H9 (cell line): ENCODE measurements at regions not wholly inside any gene's neighbourhood (a gene's known extent, or its start where the extent isn't known, plus 50 kb on each side); places are given as distances from the start of the nearest gene placed in this dataset.

Source experiments
- DNase-seq: peaks from one replicate; pipeline ENCODE4 v3.0.0-alpha.2; 2017
- H2AFZ ChIP-seq: one replicate; pipeline ENCODE4 v1.6.1; 2013; ENCODE audit warnings: mild to moderate bottlenecking, low read length, control low read depth, moderate library complexity
- H2AK5ac ChIP-seq: 2 replicates; pipeline ENCODE4 v1.6.1; 2013; ENCODE audit warnings: low read length, control low read depth, mixed read lengths; ENCODE audit not compliant: insufficient read length
- H2BK120ac ChIP-seq: one replicate; pipeline ENCODE4 v1.6.1; 2013; ENCODE audit warnings: low read depth, mild to moderate bottlenecking, low read length, control low read depth, inconsistent platforms; ENCODE audit not compliant: poor library complexity, severe bottlenecking
- H2BK12ac ChIP-seq: 2 replicates; pipeline ENCODE4 v1.6.1; 2013; ENCODE audit warnings: low read length, control low read depth, mixed read lengths, low read depth; ENCODE audit not compliant: insufficient read length
- H2BK15ac ChIP-seq: 2 replicates; pipeline ENCODE4 v1.6.1; 2013; ENCODE audit warnings: low read depth, low read length, control low read depth
- H2BK20ac ChIP-seq: one replicate; pipeline ENCODE4 v1.6.1; 2013; ENCODE audit warnings: low read depth, mild to moderate bottlenecking, low read length, control low read depth, inconsistent platforms; ENCODE audit not compliant: poor library complexity, severe bottlenecking
- H2BK5ac ChIP-seq: 2 replicates; pipeline ENCODE4 v1.6.1; 2013; ENCODE audit warnings: low read length, control low read depth, mixed read lengths; ENCODE audit not compliant: insufficient read length
- H3K14ac ChIP-seq: 2 replicates; pipeline ENCODE4 v1.6.1; 2013; ENCODE audit warnings: low read length, control low read depth; ENCODE audit not compliant: insufficient read depth
- H3K18ac ChIP-seq: 2 replicates; pipeline ENCODE4 v1.6.1; 2013; ENCODE audit warnings: low read depth, mild to moderate bottlenecking, mixed read lengths, low read length, control low read depth; ENCODE audit not compliant: insufficient read length
- H3K23ac ChIP-seq: 2 replicates; pipeline ENCODE4 v1.6.1; 2013; ENCODE audit warnings: low read length, control low read depth, mixed read lengths, low read depth; ENCODE audit not compliant: insufficient read length
- H3K23me2 ChIP-seq: 2 replicates; pipeline ENCODE4 v1.6.1; 2013; ENCODE audit warnings: low read depth, mild to moderate bottlenecking, mixed read lengths, low read length, control low read depth; ENCODE audit not compliant: insufficient read length, poor library complexity, severe bottlenecking
- H3K27ac ChIP-seq: 2 replicates; pipeline ENCODE4 v1.5.1; 2013; ENCODE audit warnings: low read length, control low read depth, mixed read lengths, low read depth; ENCODE audit not compliant: insufficient read length
- H3K27me3 ChIP-seq: 2 replicates; pipeline ENCODE4 v1.6.1; 2013; ENCODE audit warnings: low read length, control low read depth, inconsistent platforms; ENCODE audit not compliant: insufficient read depth
- H3K4ac ChIP-seq: 2 replicates; pipeline ENCODE4 v1.6.1; 2013; ENCODE audit warnings: low read depth, mild to moderate bottlenecking, control low read depth, inconsistent platforms, low read length, moderate library complexity
- H3K4me1 ChIP-seq: 2 replicates; pipeline ENCODE4 v1.6.1; 2013; ENCODE audit warnings: low read length, control low read depth, inconsistent platforms; ENCODE audit not compliant: insufficient read depth
- H3K4me2 ChIP-seq: 2 replicates; pipeline ENCODE4 v1.6.1; 2013; ENCODE audit warnings: low read length, control low read depth, mixed read lengths; ENCODE audit not compliant: insufficient read length, insufficient read depth
- H3K56ac ChIP-seq: 2 replicates; pipeline ENCODE4 v1.6.1; 2013; ENCODE audit warnings: low read depth, mild to moderate bottlenecking, mixed read lengths, low read length, control low read depth; ENCODE audit not compliant: insufficient read length
- H3K79me1 ChIP-seq: 2 replicates; pipeline ENCODE4 v1.6.1; 2013; ENCODE audit warnings: low read depth, mild to moderate bottlenecking, moderate library complexity, low read length, control low read depth, inconsistent platforms; ENCODE audit not compliant: insufficient read depth, poor library complexity, severe bottlenecking
- H3K79me2 ChIP-seq: 2 replicates; pipeline ENCODE4 v1.6.1; 2013; ENCODE audit warnings: low read length, control low read depth, inconsistent platforms; ENCODE audit not compliant: insufficient read depth
- H3K9ac ChIP-seq: 2 replicates; pipeline ENCODE4 v1.6.1; 2013; ENCODE audit warnings: low read length, control low read depth, mixed read lengths; ENCODE audit not compliant: insufficient read length; ENCODE audit errors: extremely low read depth
- H3K9me3 ChIP-seq: one replicate; pipeline ENCODE4 v1.6.1; 2013; ENCODE audit warnings: low read depth, low read length, inconsistent platforms; ENCODE audit not compliant: control insufficient read depth
- H3T11ph ChIP-seq: one replicate; pipeline ENCODE4 v1.6.1; 2013; ENCODE audit warnings: mild to moderate bottlenecking, low read length, control low read depth, inconsistent platforms
- H4K20me1 ChIP-seq: one replicate; pipeline ENCODE4 v1.6.1; 2013; ENCODE audit not compliant: control insufficient read depth, insufficient read length, insufficient read depth
- H4K5ac ChIP-seq: 2 replicates; pipeline ENCODE4 v1.6.1; 2013; ENCODE audit warnings: low read depth, mild to moderate bottlenecking, mixed read lengths, low read length, control low read depth; ENCODE audit not compliant: insufficient read length
- H4K8ac ChIP-seq: replicated peaks from 2 replicates; pipeline ENCODE4 v1.6.1; 2013; ENCODE audit warnings: low read length, control low read depth, mixed read lengths, low read depth; ENCODE audit not compliant: insufficient read length
- H4K91ac ChIP-seq: 2 replicates; pipeline ENCODE4 v1.6.1; 2013; ENCODE audit warnings: low read depth, mild to moderate bottlenecking, moderate library complexity, mixed read lengths, low read length, control low read depth; ENCODE audit not compliant: insufficient read length
- H3K27ac Mint-ChIP-seq, 3 experiments: 2 replicates in 2 of 3; 3 replicates in 1 of 3; pipeline ENCODE4 v1.8.0; 2020 to 2021; ENCODE audit warnings: mixed read lengths in 3 of 3, mild to moderate bottlenecking in 1 of 3, moderate library complexity in 1 of 3
- H3K27me3 Mint-ChIP-seq: 2 replicates; pipeline ENCODE4 v1.8.0; 2021; ENCODE audit warnings: low read depth, mild to moderate bottlenecking, moderate library complexity, mixed read lengths
- H3K36me3 Mint-ChIP-seq, 3 experiments: 2 replicates in 2 of 3; 3 replicates in 1 of 3; pipeline ENCODE4 v1.8.0; 2020 to 2021; ENCODE audit warnings: low read depth in 3 of 3, mixed read lengths in 3 of 3; ENCODE audit not compliant: insufficient read depth in 1 of 3
- H3K4me1 Mint-ChIP-seq, 2 experiments: 2 replicates each; pipeline ENCODE4 v1.8.0; 2020; ENCODE audit warnings: mixed read lengths in 2 of 2
- H3K4me3 Mint-ChIP-seq, 2 experiments: 2 replicates in 1 of 2; 3 replicates in 1 of 2; pipeline ENCODE4 v1.8.0; 2020 to 2021; ENCODE audit warnings: mild to moderate bottlenecking in 2 of 2, mixed read lengths in 2 of 2, moderate library complexity in 1 of 2
- H3K9me3 Mint-ChIP-seq, 2 experiments: 2 replicates in 1 of 2; 3 replicates in 1 of 2; pipeline ENCODE4 v1.8.0; 2020; ENCODE audit warnings: mild to moderate bottlenecking in 2 of 2, mixed read lengths in 2 of 2, moderate library complexity in 1 of 2
- TF ChIP-seq, protein P1 (sequence below): fragments of 200-600 bp; sonication (generic); conservative IDR thresholded peaks from 3 replicates; pipeline ENCODE4 v1.8.0; 2021; ENCODE audit warnings: antibody characterized with exemption, mild to moderate bottlenecking

DNA sequence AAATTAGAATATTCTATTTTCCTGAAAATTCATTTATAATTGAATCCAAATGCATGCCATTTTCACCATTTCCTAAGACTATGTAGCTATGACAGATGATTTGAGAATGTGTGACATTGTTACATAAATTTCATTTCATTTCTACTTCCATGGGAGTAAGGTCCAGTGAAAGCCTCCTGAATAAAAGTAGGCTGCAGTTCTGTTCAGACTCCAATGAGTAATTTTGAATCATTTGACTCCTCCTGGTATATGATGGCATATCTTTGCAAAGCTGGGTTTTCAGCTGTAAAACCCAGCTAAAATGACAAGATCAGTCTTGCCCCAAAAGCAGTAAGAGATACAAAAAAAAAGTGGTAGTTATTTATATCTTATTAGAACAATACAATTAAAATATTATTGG lies 101.0 kb upstream of the DNAJC10 start:
- no peaks in the 10 kb centered on the region for H3K27me3 Mint-ChIP-seq
- H2AK5ac ChIP-seq = no peak overlapping the region

More for the DNA sequence above, 101.0 kb upstream of the DNAJC10 start:
- no peaks in the 10 kb centered on the region; a peak in 1 of 7 replicates for H3K36me3 Mint-ChIP-seq
- H3K4me1 Mint-ChIP-seq = peaks cover 4 to 10% of the 10 kb centered on the region in 2 experiments
- Histone ChIP-seq H3T11ph (no peak overlapping the region), H3K4ac (no peak overlapping the region), H3K14ac (no peak overlapping the region), H2AFZ (no peak overlapping the region), H3K27ac (no peak overlapping the region), H3K27me3 (no peaks in the 10 kb centered on the region), H3K18ac (no peak overlapping the region), H4K8ac (no peak overlapping the region), H3K56ac (no peak overlapping the region), H3K23me2 (no peaks in the 10 kb centered on the region), H2BK5ac (no peak overlapping the region), H3K23ac (no peak overlapping the region), H4K91ac (no peak overlapping the region), H3K4me2 (no peak overlapping the region), H2BK20ac (no peak overlapping the region), H3K9ac (no peak overlapping the region), H3K79me2 (no peaks in the 10 kb centered on the region), H3K79me1 (no peaks in the 10 kb centered on the region), H2BK120ac (no peak overlapping the region), H2BK12ac (no peak overlapping the region), H4K20me1 (no peaks in the 10 kb centered on the region), H4K5ac (no peak overlapping the region), H3K4me1 (no peaks in the 10 kb centered on the region), H2BK15ac (no peak overlapping the region), H3K9me3 (no peaks in the 10 kb centered on the region)
- TF ChIP-seq, protein P1, sequence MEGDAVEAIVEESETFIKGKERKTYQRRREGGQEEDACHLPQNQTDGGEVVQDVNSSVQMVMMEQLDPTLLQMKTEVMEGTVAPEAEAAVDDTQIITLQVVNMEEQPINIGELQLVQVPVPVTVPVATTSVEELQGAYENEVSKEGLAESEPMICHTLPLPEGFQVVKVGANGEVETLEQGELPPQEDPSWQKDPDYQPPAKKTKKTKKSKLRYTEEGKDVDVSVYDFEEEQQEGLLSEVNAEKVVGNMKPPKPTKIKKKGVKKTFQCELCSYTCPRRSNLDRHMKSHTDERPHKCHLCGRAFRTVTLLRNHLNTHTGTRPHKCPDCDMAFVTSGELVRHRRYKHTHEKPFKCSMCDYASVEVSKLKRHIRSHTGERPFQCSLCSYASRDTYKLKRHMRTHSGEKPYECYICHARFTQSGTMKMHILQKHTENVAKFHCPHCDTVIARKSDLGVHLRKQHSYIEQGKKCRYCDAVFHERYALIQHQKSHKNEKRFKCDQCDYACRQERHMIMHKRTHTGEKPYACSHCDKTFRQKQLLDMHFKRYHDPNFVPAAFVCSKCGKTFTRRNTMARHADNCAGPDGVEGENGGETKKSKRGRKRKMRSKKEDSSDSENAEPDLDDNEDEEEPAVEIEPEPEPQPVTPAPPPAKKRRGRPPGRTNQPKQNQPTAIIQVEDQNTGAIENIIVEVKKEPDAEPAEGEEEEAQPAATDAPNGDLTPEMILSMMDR = no peak
- peaks cover 0 to 3% of the 10 kb centered on the region in 2 experiments; a peak in 2 of 5 replicates for H3K9me3 Mint-ChIP-seq
- no peak overlapping the region for H3K4me3 Mint-ChIP-seq
- H3K27ac Mint-ChIP-seq = no peak overlapping the region
- no peak for DNase-seq
